Stimulated activated CD4-positive, alpha-beta T cell treated with anti-CD3 and anti-CD28 coated beads, Interleukin-1b, Interleukin-23, amount 100 ng/mL, for 24 hours (primary cell): ENCODE measurements at regions not wholly inside any gene's neighbourhood (a gene's known extent, or its start where the extent isn't known, plus 50 kb on each side); places are given as distances from the start of the nearest gene placed in this dataset.

Source experiments
- DNase-seq, 4 experiments: peaks; one replicate each; pipeline ENCODE4 v3.0.0-alpha.2; 2020; ENCODE audit warnings: low read depth in 4 of 4, low spot score in 1 of 4

DNA sequence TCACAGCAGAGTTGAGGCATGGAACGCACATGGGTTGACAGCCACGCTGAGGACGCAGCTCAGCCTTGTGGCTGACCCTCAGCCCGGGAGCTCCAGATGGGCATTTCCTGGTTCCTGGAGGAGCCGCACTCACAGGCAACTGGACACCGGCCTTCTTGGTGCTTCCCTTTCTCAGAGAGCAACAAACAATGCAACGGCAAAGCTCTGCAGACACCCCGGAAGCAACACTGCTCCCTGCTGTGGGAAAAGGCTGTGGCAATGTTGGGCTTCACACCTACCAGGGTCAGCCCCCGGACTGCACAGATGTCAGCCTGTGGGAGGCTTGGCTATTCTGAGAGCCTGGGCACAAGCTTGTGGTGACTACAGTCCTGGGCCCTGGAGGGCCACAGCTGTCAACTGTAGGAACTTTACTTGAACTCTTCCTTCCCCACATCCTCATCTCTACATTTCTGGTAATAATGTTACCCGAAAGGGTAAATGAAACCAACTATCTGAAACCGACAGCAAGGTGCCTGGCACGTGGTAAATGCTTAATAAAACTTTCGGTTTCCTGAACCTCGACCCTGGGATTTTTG, 597.5 kb upstream of the MKI67 start:
- no peak for DNase-seq

DNA sequence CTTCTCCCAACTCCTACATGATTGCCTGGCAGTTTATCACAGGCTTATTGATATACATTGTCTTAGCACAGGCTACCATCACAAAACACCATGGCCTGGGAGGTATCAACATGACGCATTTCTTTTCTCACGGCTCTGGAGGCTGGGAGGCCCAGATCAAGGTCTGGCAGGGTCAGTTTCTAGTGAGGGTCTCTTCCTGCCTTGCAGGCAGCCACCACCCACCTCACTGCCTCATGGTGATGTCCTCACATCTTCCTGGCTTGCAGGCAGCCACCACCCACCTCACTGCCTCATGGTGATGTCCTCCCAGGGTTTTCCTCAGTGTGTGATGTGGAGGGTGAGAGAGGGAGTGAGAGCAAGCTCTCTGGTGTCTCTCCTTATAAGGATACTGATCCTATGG, 599.3 kb upstream of the MKI67 start:
- DNase-seq = no peak

- no peak for DNase-seq
Measured at GRCh38 chr10:128727114-128727513, 600.9 kb upstream of the MKI67 start.

- no peak for DNase-seq
Measured at GRCh38 chr10:128729910-128730420, 603.7 kb upstream of the MKI67 start.

DNA sequence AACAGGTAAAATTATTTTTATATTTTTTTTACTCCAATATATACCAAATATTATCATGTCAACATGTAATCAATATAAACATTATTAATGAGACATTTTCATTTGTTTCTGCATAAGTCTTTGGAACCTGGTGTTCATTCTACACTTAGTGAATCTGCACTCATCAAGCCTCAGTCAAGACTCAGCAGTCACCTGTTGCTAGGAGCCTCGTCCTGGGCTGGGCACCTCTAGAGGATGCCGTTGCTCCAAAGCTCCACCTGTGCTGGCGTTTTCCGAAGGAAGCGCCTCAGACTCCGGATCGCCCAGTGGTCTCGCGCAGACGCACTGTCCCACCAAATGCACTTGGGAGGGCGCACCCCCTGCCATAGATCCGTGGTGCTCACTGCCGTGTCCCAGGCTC, 604.7 kb upstream of the MKI67 start:
- no peak for DNase-seq

DNA sequence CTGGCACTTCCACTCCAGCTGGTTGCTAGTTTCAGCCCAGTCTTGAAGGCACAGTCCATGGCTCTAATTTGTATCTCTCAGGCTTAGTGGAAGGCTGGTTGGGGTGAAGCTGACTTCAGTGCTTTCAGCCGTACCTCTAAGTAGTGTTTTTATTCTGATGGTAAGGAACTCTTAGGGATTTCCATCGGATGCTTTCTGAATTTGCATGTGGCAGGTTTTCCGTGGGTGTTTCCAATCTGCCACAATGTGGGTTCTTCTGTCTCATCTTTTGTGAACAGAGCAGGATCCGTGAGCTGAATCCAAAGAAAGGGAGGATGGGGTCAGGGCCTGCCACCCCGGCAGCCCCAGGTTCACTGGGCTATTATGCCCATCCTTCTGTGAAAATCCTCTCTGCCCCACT, 607.9 kb upstream of the MKI67 start:
- DNase-seq = no peak

DNA sequence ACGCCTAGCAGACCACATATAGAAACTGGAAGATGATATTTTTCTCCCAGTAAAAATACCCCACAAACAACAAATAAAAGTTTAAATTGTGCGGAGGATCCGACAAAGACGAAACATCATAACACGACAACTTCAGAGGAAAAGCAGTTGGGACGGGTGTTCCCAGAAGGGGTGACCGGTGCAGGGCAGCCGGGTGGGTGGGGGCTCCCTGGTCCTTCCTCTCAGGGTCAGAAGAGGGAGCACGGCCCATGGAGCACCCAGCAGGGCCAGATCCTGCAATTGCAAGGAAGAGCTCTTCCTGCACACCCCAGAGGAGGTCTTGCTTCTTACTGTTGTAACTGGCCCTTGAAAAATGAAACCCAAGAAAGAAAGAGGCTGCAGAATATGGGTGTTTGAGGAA, 608.5 kb upstream of the MKI67 start:
- DNase-seq = no peak

DNA sequence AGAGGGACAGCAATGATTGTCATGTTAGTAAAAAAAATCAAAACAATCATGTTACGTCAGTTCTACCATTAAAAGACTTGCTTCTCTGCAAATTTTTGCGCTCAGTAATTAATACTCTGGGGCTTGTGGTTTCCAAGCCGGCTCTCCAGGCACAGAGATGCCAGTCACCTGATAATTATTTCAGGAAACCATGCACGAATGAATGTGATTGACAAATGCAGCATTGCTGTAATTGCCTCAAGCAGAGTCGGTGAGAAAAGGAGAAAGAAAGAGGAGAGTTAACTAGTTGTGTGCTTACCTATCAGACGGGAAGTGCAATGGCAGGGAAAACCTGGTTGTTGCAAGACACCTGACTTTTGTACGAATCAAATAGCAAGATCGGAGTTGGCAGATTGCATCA, 609.8 kb upstream of the MKI67 start:
- no peak for DNase-seq

DNA sequence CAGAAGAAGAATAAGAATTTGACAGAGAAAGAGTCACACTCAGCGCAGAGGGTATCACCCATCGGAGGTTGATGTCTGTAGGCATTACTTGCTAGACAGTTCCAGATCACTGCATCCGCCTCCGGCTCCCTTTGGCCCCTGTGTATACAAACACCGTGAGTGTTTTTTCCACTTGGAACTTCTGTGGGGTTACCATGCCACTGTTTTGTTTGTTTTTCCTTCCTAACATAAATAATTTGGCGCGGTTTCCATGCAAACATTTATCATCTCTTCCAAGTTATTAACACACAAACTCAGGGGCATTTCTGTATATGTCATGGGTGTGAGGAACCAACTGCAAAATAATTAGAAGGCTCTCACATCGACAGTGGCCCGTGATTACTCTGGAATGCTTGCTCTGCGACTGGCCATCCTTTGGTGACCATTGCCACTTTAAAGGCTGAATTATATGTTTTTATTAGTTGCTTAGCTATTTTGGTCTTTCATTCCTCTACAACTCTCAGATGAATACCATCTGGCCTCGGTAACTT, 612.2 kb upstream of the MKI67 start:
- no peak for DNase-seq

- no peak for DNase-seq
Measured at GRCh38 chr10:128739930-128740329, 613.7 kb upstream of the MKI67 start.

DNA sequence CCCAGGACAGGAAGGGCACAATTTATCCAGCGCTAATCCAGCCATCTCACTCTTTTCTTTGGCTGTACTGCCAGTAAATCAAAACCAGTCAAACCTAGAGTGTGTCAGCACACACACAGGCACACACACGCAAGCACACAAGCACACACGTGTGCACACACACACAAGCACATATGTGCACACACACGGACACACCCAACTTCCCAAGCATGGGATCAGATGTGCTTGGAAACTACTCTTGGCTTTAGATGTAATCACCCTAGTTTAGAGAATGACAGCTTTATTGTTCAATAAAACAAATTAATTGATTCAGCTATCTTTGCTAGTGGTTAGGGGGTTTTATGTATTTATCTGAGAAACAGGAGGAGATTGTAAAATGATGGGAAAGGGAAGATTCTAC, 615.0 kb upstream of the MKI67 start:
- no peak for DNase-seq

DNA sequence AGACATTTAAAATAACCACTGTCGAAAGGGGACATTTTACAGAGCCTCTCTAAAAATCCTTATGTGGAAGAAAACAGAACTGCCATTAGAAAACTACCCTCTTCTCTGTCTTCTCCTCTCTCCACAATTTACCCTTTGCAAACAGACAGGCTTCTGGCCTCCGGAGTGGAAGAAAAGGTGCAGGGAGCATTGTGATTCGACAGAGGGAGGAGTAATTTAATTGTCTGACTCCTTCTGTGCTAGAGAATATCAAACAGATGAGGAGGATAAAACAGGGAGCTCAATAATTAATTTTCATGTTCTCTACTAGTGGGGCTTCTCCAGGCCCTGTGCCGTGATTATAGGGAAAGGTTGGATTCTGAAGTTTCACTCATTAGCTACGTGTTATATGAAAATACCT, 615.5 kb upstream of the MKI67 start:
- DNase-seq = no peak

DNA sequence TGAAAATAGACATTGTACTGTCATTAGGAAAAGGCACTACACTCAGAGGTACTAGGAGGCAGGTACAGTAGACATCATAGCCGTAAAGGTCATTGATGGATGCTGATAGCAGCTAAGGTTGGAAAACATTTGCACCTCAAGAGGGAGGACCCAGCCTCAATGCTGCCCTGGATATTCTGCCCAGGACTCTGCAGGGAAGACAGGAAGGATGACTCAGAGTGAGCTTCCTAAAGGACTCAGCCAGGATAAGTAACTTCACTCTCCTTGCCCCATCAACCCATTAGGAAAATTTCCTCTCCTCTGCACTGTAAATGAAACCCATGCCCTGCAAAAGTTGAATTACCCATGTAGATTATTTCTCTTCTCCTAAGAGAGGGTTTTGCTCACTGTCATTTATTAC, 617.9 kb upstream of the MKI67 start:
- no peak for DNase-seq

DNA sequence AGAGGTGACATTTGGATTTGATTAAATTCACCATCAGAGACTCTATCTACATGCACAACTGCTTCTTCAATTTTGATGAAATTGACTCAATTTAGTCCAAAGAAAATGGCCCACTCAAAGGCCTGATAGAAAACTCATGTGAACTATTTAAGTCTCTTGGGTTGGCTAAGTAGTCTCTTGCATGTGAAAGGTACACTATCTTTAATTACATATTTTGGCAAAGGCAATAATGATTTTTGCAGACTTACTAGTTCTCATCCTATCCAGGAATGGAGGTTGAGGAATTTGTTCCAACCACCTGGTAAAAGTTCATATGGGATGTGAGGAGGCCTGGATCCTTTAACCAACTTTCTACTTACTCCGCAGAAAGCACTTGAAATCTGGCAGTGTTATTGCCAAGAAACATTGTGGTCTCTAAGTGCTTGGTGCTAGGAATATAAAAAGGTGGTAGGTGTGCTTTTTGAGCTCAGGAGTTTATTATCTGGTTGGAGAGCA, 618.6 kb upstream of the MKI67 start:
- no peak for DNase-seq

DNA sequence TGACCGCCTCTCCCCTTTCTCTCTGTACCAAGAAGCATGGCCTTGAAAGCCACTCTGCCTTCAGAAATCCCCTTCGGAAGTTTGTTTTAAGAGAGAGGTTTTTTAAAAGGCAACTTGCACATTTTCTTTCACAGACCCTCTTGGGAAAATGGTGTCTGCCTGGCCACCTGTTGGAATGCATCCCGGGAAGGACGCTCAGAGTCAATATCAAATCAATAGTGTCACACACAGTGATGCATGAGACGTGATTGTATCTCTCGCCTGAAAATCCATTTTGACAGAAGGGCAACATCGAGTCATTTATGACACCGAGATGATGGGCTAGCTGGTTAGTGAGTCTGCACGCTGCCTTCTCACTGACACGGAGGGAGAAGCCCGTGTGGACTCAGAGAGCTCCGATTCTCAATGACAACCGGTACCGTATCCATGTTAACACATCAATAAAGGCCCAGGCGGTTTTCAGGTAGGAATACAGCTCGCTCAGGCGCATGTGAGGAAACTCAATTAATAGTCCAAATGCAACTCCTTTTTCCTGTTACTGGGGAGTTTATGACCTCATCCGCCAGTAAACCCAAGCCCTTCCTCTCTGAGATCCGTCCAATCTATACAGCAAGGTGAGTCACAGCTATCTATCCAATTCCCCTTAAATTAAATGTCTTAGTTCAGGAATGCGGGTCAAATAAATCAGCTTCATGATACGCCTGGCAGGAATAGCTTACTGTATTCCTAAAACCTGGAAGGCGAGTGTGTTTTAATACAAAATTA, 621.5 kb upstream of the MKI67 start:
- DNase-seq = no peak

DNA sequence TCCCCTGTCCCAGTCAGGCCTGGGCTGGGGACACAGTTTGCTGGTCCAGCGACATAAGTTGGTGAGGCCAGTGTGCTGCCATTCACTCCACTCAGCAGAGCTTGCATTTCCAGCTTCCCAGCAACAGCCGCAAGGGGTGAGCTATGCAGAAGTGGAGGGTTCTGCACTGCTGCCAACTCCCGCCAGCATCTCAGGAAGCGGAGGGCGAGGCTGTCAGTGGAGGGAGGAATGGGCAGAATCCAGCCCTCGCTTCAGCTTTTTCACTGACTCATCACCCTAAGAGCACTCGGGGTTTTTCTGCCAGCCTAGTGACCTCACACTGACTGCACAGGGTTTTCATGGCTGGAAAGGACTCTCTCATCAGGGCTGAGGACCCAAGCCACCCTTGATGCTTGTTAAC, 625.1 kb upstream of the MKI67 start:
- no peak for DNase-seq

GRCh38 chr10:128751851-128752250, 625.6 kb upstream of the MKI67 start:
- DNase-seq = no peak

GRCh38 chr10:128759174-128759573, 633.0 kb upstream of the MKI67 start:
- DNase-seq = no peak

DNA sequence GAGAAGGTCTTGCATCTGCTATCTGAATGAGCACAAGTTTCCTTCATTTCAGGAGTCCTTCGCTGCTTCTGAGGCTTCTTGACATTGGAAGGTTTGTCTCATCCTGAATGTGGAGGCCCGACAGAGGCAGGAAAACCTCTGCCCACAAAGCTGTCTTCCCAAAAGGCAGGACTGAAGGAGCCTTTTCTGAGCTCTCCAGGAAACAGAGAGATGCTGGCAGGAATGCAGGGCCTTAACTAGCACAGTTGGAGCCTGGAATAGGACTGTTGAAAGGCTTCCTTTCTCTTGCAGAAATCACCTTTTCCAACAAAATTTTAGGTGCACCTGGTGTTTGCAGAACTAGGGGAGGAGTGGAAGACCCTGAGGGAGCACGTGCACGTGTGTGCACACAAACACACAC, 637.4 kb upstream of the MKI67 start:
- DNase-seq = no peak

- DNase-seq = no peak
Measured at GRCh38 chr10:128764190-128764589, 638.0 kb upstream of the MKI67 start.

DNA sequence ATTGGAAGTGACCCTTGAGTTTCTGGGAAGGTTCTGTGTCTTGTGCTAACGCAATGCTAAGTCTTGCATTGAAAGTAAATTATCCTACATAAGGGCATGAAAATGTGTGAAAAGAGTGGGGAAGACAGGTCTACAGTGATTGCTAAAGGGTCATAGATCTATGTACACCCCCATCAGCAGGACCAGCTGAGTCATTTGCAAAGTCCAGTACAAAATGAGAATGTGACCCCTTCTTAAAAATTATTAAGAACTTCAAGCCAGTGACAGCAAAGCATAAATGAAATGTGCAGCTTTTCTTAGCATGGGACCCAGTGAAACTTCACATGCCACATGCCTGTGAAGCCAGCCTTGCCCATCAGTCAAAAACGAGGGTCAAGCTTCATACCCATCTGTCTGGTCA, 640.7 kb upstream of the MKI67 start:
- DNase-seq = no peak

- no peak for DNase-seq
Measured at GRCh38 chr10:128774979-128775378, 648.8 kb upstream of the MKI67 start.

- no peak for DNase-seq
Measured at GRCh38 chr10:128775743-128776142, 649.5 kb upstream of the MKI67 start.
